Upper lobe of right lung (tissue), 1 donor: ENCODE measurements at regions not wholly inside any gene's neighbourhood (a gene's known extent, or its start where the extent isn't known, plus 50 kb on each side); places are given as distances from the start of the nearest gene placed in this dataset.
A peak's percentile ranks its signal among the peaks of the same experiment; 100 is the strongest.
"Not testable (repeated sequence)": the region's sequence is repeated elsewhere in the genome, so short reads cannot be mapped to it uniquely, and the experiment has no call there.

Experiments used
- ATAC-seq: fragments of 200-7000 bp; cut with Tn5 transposase; one replicate; pipeline ENCODE4 v1.9.1; 2020; ENCODE audit warnings: mild to moderate bottlenecking, moderate library complexity
- DNase-seq: peaks from one replicate; pipeline ENCODE4 v3.0.0-alpha.2; 2020
- H3K27ac ChIP-seq: fragments of 200-600 bp; one replicate; pipeline ENCODE4 v1.8.0; 2022
- H3K27me3 ChIP-seq: fragments of 200-600 bp; one replicate; pipeline ENCODE4 v1.8.0; 2022; ENCODE audit warnings: mild to moderate bottlenecking
- H3K36me3 ChIP-seq: fragments of 200-600 bp; one replicate; pipeline ENCODE4 v1.8.0; 2022
- H3K4me1 ChIP-seq: fragments of 200-600 bp; one replicate; pipeline ENCODE4 v1.8.0; 2022
- H3K4me3 ChIP-seq: fragments of 200-600 bp; one replicate; pipeline ENCODE4 v1.8.0; 2022; ENCODE audit warnings: mild to moderate bottlenecking
- H3K9me3 ChIP-seq: fragments of 200-600 bp; one replicate; pipeline ENCODE4 v1.8.0; 2022
- intact Hi-C: fragments of 100-400 bp; cut with DNase I; formaldehyde crosslinking; loops from one replicate; pipeline ENCODE4 v1.11.0; 2022
- donor health status: DM: no; HTN: yes; CAD: no; lungs with severe emphysema.

DNA sequence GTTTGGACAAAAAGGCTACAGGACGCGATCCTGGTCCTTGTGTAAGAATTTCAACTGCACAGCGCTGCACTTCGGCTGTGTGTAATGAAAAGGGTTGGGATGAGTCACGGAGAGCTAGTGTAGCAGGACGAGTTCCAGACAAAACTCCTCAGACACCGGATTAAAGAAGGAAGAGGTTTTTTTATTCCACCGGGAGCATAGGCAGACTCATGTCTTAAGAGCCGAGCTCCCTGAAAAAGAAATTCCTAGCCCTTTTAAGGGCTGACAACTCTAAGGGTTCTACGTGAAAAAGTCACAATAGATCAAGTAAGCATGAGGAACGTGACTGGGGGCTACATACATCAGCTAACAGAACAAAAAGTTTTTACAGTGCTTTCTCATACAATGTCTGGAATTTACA lies 54.8 kb upstream of the FAM90A1 start:
- H3K36me3 ChIP-seq, H3K4me3 ChIP-seq: not testable (repeated sequence)

DNA sequence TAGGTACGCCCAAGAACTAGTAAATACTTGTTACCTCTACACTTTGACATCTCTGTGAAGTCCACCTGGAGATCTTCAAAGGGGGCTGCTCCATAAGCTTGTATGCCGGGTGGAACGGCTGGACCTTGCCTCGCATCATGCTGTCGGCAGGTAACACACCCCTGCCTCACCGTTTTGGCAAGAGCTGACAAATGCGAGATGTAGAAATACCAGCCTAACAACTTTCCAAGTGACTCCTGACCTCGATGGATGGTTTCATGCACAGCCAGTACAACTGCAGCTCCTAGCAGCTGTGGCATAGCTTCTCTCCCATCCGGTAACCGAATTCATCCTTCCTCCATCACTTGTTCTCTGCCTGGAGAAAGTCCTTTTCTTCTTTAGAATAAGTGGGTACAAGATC lies 58.3 kb upstream of the FAM90A1 start:
- H3K27ac ChIP-seq, H3K27me3 ChIP-seq, H3K4me1 ChIP-seq, intact Hi-C loops, H3K36me3 ChIP-seq, ATAC-seq, H3K9me3 ChIP-seq, H3K4me3 ChIP-seq: not testable (repeated sequence)
- peak; percentile 67 for DNase-seq

More for the DNA sequence above, 54.8 kb upstream of the FAM90A1 start:
- H3K27me3 ChIP-seq, H3K27ac ChIP-seq, DNase-seq, H3K4me1 ChIP-seq, ATAC-seq, intact Hi-C loops, H3K9me3 ChIP-seq: not testable (repeated sequence)

DNA sequence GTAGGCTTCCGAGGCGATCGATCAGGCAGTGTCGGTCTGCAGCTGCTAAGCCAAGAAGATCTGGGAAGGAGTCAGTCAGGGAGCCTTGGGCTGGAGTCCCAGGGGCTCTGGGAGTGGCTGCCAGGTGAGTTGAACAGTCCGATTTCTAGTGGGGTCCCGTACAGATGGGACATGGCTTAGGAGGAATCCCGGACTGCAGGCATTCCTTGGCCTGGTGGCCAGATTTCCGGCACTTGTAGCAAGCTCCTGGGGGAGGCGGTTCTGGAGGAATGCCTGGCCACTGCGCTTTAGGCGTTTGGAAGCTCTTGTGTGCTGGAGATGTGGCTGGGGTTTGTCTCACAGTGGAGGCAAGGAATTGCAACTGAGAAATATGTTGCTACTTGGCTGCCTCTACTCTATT lies 64.3 kb upstream of the FAM90A1 start:
- intact Hi-C loops, H3K36me3 ChIP-seq, H3K9me3 ChIP-seq, H3K4me3 ChIP-seq, H3K27ac ChIP-seq, DNase-seq, H3K27me3 ChIP-seq, H3K4me1 ChIP-seq, ATAC-seq: not testable (repeated sequence)

DNA sequence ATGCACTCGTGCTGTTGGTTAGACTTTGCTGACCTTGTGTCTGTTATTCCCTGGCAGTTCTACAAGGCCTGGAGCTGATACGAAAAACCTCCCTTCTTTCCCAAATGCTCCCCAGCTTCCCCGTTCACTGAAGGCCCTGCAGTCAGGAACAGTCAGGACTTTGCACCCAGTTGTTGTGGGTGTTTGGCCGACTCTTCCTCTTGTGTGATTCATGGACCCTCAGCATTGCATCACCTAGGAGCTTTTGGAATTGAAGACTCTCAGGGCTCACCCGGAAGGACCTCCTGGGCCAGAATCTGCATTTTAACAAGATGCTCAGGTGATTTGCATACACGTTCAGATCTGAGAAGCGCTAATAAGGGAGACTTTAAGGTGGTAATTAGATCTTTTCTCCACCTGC lies 67.2 kb upstream of the FAM90A1 start:
- H3K4me1 ChIP-seq, H3K36me3 ChIP-seq, H3K4me3 ChIP-seq, H3K9me3 ChIP-seq, DNase-seq, H3K27ac ChIP-seq, ATAC-seq, intact Hi-C loops, H3K27me3 ChIP-seq: not testable (repeated sequence)

DNA sequence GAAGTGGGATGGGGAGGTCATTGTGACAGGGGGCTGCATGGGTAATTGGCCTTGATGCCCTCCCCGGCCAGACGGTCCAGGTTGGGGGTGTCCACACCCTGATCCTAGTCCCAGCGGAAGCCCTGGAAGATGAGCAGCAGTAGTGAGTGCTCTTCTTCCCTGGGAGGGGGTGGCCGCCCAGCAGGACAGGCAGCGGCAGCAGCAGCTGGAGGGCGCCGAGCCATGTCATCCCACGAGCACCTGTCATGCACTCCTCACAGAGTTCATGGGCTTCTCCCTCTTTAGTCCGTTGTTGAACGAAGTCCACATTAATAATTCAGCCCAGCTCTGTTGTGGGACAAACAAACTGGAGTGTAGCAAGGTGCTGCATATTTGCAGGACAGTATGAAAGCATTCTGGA lies 81.2 kb upstream of the FAM90A1 start:
- H3K27me3 ChIP-seq, H3K27ac ChIP-seq, DNase-seq, intact Hi-C loops, H3K4me3 ChIP-seq, H3K4me1 ChIP-seq, ATAC-seq, H3K9me3 ChIP-seq, H3K36me3 ChIP-seq: not testable (repeated sequence)

DNA sequence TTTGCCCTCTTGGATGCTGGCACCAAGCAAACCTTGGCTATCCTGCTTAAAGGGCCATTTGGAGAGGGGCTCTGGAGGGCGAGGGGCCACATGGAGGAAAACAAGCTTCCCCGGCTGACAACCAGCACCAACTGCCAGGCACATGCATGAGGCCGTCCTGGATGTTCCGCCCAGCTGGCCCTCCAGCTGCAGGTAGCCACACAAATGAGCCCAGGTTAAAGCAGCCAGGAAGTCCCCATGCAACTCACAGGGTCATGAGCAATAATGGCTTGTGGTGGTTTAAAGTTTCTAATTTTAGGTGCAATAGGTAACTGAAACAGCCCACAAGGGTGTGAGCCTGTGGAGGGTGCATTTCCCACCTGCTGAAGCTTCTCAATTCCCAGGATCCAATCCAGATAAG lies 88.6 kb upstream of the FAM90A1 start:
- H3K27ac ChIP-seq, H3K36me3 ChIP-seq, DNase-seq, ATAC-seq, H3K4me3 ChIP-seq, intact Hi-C loops, H3K27me3 ChIP-seq, H3K9me3 ChIP-seq, H3K4me1 ChIP-seq: not testable (repeated sequence)

DNA sequence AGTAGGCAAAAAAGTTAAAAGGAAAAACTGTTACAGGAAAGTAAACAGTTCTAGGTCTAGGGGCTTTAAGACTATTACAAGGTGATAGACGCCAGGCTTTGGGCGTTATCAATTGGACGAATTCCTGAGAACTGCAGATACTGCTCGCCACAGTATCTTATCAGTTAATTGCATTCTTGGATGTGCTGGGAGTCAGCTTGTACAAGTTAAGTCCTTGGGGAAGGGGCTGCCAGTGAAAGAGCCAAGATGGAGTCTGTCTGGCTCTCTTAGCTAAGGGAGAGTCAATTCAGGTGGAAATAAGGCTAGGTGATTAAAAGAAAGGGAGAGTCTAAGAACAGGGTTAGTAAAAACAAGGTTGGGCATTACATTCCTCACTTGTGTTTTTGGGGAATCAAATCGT lies 90.3 kb upstream of the FAM90A1 start:
- ATAC-seq, H3K4me1 ChIP-seq, H3K27me3 ChIP-seq, DNase-seq, H3K36me3 ChIP-seq, H3K27ac ChIP-seq, H3K9me3 ChIP-seq, H3K4me3 ChIP-seq, intact Hi-C loops: not testable (repeated sequence)

DNA sequence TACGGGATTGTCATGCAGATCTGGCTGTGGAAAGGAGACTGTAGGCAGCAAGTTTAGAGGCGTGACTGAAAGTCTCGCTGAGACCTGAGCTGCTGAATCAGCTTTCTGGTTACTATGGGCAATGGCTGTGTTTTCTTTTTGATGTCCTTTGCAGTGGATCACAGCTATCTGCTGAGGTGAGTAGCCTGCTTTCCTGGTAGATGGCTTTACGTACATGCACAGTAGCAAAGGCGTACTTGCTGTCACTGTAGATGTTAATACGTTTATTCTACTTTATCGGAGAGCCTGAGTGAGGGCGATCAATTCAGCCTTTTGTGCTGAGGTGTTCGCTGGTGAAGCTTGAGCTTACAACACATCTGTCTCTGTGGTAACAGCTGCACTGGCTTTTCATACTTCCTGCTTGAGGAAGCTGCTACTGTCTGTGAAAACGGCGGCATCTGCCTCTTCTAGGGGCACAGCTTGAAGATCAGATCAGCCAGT lies 92.9 kb upstream of the FAM90A1 start:
- intact Hi-C loops, H3K4me3 ChIP-seq, H3K27me3 ChIP-seq, H3K27ac ChIP-seq, ATAC-seq, H3K9me3 ChIP-seq, H3K36me3 ChIP-seq, DNase-seq, H3K4me1 ChIP-seq: not testable (repeated sequence)

DNA sequence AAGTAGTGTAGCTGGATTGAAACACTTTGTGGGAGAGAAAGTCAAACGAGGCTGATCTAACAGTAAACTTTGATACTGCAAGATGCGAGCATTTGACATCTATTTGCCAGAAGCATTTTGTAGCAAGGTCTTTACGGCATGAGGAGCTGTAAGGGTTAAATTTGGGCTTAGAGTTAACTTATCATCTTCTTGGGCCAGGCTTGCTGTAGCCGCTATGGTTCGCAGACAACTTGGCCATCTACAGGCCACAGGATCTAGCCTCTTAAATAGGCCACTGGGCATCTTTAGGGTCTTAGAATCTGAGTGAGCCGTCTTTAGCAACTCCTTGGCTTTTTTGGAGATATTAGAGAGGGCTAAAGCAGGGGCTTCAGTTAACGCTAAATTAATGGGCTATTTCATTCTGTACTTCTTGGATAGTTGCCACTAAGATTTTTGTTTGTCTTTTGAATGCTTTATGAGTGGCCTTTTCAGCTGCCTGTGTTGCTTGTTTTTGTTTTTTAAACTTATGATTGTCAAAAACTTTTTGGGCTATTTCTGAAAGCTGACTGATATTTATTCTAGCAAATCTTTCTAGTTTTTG lies 93.5 kb upstream of the FAM90A1 start:
- H3K9me3 ChIP-seq, ATAC-seq, H3K27ac ChIP-seq, H3K4me3 ChIP-seq, intact Hi-C loops, H3K4me1 ChIP-seq, DNase-seq, H3K36me3 ChIP-seq, H3K27me3 ChIP-seq: not testable (repeated sequence)

DNA sequence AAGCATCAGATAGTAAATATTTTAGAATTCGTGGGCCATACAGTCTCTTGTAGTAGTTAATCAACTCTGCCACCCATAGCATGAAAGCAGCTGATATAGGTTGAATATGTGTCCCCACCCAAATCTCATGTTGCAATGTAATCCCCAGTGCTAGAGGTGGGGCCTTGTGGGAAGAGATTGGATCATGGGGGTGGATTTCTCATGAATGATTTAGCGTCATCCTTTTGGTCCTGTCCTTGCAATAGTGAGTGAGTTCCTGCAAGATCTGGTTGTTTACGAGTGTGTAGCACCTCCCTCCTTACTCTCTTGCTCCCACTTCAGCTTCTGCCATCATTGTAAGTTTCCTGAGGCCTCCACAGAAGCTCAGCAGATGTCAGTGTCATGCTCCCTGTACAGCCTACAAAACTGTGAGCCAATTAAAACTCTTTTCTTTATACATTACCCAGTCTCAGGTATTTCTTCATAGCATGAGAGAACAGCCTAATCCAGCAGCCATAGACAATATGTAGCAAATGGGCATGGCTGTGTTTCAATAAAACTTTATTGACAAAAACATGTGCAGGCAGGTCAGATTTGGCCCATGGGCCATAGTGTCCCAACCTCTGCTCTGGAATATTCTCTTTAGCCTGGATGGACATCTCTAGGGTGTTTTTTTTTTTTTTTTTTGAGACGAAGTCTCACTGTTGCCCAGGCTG lies 97.9 kb upstream of the FAM90A1 start:
- H3K27me3 ChIP-seq, DNase-seq, H3K4me3 ChIP-seq, ATAC-seq, intact Hi-C loops, H3K36me3 ChIP-seq, H3K4me1 ChIP-seq, H3K9me3 ChIP-seq, H3K27ac ChIP-seq: not testable (repeated sequence)

DNA sequence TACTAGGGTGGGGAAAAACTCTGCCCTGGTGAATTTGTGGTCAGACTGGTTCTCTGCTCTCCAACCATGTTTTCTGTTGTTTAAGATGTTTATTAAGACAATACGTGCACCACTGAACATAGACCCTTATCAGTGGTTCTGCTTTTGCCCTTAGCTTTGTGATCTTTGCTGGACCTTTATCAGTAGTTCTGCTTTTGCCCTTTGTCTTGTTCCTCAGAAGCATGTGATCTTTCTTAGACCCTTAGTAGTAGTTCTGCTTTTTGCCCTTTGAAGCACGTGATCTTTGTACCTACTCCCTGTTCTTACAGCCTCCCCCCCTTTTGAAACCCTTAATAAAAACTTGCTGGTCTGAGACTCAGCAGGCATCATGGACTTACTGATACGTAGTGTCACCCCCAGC lies 101.4 kb upstream of the FAM90A1 start:
- ATAC-seq, intact Hi-C loops, DNase-seq, H3K27me3 ChIP-seq, H3K9me3 ChIP-seq, H3K4me1 ChIP-seq, H3K27ac ChIP-seq, H3K36me3 ChIP-seq, H3K4me3 ChIP-seq: not testable (repeated sequence)

DNA sequence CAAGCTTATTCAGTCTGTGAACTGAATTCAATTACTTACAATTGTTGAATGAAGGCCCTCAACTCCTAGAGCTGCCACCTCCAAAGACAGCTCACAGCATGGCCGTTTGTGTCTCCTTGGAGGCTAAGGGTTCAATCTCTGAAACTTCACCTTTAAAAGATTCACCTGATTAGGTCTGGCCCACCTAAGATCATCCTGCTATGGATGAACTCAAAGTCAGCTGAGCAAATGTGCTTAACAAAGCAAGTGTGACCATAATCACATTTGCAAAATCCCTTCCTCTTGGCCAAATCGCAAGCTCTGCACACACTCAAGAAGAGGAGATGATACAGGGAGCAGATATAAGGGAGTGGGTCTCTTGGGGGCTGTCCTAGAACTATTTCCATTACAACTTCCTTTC lies 105.0 kb upstream of the FAM90A1 start:
- H3K4me1 ChIP-seq, H3K27ac ChIP-seq, H3K27me3 ChIP-seq, DNase-seq, H3K4me3 ChIP-seq, H3K9me3 ChIP-seq, intact Hi-C loops, ATAC-seq, H3K36me3 ChIP-seq: not testable (repeated sequence)

DNA sequence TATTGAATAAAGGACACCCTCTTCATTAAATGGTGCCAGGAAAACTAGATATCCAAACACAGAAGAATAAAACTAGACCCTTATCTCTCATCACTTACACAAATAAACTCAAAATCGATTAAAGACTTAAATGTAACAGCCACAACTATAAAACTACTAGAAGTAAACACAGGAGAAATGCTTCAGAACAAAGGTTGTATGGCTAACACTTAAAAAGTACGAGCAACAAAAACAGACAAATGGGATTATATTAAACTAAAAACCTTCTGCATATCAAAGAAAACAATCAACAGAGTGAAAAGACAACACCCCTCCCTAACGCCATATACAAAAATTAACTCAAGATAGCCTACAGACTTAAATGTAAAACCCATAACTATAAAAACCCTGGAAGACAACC lies 104.7 kb upstream of the CLEC6A start:
- H3K4me3 ChIP-seq, intact Hi-C loops, H3K9me3 ChIP-seq, H3K4me1 ChIP-seq, H3K27ac ChIP-seq, DNase-seq, ATAC-seq, H3K27me3 ChIP-seq, H3K36me3 ChIP-seq: not testable (repeated sequence)

DNA sequence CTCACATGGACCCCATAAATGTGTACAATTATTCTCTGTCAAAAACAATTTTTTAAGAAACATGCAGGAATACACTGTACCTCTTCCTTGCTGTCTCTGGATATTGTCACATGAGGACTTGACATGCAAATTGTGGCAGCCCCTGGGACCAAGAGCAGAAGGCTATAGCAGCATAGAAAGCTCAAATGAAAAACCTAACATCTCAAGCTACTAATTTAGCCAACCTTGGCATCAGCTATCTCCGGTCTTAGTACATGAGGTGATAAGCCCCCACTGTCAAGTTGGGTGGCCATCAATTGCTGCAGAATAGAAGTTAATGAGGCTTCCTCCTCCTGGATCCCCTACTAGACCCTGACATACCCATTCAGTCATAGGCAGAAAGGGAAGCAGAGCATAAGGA lies 101.0 kb upstream of the CLEC6A start:
- H3K36me3 ChIP-seq, H3K4me3 ChIP-seq, H3K9me3 ChIP-seq, intact Hi-C loops, ATAC-seq, DNase-seq, H3K27me3 ChIP-seq, H3K4me1 ChIP-seq, H3K27ac ChIP-seq: not testable (repeated sequence)

DNA sequence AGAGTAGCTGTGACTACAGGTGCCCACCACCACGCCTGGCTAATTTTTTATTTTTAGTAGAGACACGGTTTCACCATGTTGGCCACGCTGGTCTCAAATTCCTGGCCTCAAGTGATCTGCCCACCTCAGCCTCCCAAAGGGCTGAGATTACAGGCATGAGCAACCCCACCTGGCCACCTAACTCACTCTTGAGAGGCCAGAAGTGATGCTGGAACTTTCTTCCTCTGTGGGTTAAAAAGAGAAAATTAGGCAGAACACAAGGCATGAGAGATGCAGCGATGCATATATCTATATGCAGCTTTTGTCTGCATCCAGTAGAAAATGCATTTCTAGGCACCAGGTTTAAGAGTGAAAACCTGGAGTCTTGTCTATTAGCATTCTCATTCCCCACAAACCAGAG lies 100.2 kb upstream of the CLEC6A start:
- H3K36me3 ChIP-seq, intact Hi-C loops, H3K4me3 ChIP-seq, H3K4me1 ChIP-seq, DNase-seq, H3K27ac ChIP-seq, H3K27me3 ChIP-seq, ATAC-seq, H3K9me3 ChIP-seq: not testable (repeated sequence)
